GM23248 (cell line): ENCODE measurements at regions not wholly inside any gene's neighbourhood (a gene's known extent, or its start where the extent isn't known, plus 50 kb on each side); places are given as distances from the start of the nearest gene placed in this dataset.

ENCODE experiments used
- EZH2 ChIP-seq: fragments of 200-600 bp; sonication (generic); IDR thresholded peaks from 2 replicates; pipeline ENCODE4 v1.6.1; 2018; ENCODE audit warnings: antibody characterized with exemption, mild to moderate bottlenecking; ENCODE audit not compliant: insufficient read depth, poor library complexity, severe bottlenecking
- EZH2phosphoT487 ChIP-seq: fragments of 200-600 bp; sonication (generic); IDR thresholded peaks from 2 replicates; pipeline ENCODE4 v1.6.1; 2018; ENCODE audit warnings: antibody characterized with exemption, moderate library complexity, mild to moderate bottlenecking, low read depth; ENCODE audit not compliant: insufficient read depth

- no peak for TF ChIP-seq EZH2
- TF ChIP-seq EZH2phosphoT487 = no peak
Measured at GRCh38 chr20:48158014-48158413, 372.7 kb upstream of the SULF2 start.
